AG09309 (cell line): ENCODE measurements at regions not wholly inside any gene's neighbourhood (a gene's known extent, or its start where the extent isn't known, plus 50 kb on each side); places are given as distances from the start of the nearest gene placed in this dataset.

ENCODE experiments used
- DNase-seq: peaks from one replicate; pipeline ENCODE4 v3.0.0-alpha.2; 2010; ENCODE audit warnings: low read depth
- H3K4me3 ChIP-seq: 2 replicates; pipeline ENCODE4 v1.5.1; 2011; ENCODE audit warnings: mild to moderate bottlenecking, low read depth, low read length, moderate library complexity; ENCODE audit not compliant: control insufficient read depth
- CTCF ChIP-seq: IDR thresholded peaks from 2 replicates; pipeline ENCODE4 v1.5.1; 2011; ENCODE audit warnings: mild to moderate bottlenecking, low read depth, low read length, inconsistent platforms; ENCODE audit not compliant: insufficient read depth, control insufficient read depth; ENCODE audit errors: missing control alignments

DNA sequence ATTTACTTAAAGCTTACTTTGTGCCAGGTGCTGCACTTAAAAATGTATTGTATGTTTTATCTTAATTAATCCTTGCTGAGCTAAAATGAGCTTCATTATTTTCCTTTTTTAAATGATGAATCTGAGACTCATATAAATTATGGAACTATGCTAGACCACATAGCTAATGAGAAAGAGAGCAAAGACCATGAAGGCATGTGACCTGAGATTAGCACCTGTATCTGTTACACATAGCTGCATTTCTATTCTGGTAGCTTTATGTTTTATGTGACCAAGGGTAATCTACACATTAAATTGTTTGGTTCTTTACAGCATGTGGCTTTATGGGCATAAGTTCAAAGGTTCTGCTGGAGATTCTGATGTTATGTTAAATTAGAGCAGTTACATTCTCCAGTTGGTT is 839.1 kb upstream of the SORCS1 start:
- TF ChIP-seq CTCF: no peak
- no peak overlapping the region for H3K4me3 ChIP-seq
- DNase-seq: no peak

GRCh38 chr10:108003061-108003460 is 838.6 kb upstream of the SORCS1 start:
- DNase-seq: no peak
- no peak for TF ChIP-seq CTCF

DNA sequence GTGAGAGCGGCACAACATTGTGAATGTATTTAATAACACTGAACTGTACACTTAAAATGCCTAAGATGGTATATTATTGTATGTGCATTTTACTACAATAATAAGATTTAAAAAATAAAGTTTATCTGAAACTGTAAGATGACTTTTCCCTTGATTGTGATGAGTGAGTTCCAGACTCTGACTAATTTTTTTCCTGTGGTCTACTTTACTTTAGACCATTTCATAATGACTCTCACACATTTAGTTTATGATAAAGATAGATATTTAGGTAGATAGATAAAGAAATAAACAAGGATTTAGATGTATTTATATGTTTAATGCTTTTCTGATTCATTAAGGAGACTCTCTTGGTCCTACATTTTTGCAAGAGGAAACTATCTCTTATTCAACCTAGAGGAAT is 835.9 kb upstream of the SORCS1 start:
- no peak for TF ChIP-seq CTCF
- DNase-seq: no peak
- no peak overlapping the region for H3K4me3 ChIP-seq

More at GRCh38 chr10:108003061-108003460, 838.6 kb upstream of the SORCS1 start:
- no peak overlapping the region for H3K4me3 ChIP-seq

- TF ChIP-seq CTCF: no peak
- no peak for DNase-seq
Observed at GRCh38 chr10:107994621-107995270, 830.2 kb upstream of the SORCS1 start.

DNA sequence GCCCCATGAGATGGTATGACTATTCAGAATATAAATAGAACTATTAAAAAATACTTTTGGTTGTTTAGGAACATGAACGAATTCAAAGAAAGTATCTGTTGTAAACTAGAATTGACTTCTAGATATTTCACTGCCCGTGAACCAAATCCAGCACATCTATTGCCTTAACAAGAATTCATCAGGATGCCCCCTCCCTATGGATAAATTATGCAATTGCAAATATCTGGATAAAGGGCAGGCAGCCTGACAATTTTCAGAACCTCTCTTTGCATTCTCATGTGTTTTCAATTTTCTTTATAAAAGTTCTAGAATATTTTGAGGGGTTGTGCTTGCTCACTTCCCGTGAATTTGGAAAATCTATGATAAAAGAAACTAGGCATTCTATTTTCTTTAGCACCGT is 822.1 kb upstream of the SORCS1 start:
- DNase-seq: peak; percentile 1
- no peak overlapping the region for H3K4me3 ChIP-seq
- no peak for TF ChIP-seq CTCF

More at GRCh38 chr10:107994621-107995270, 830.2 kb upstream of the SORCS1 start:
- H3K4me3 ChIP-seq: no peak overlapping the region

GRCh38 chr10:107984581-107984980 is 820.1 kb upstream of the SORCS1 start:
- no peak for TF ChIP-seq CTCF
- H3K4me3 ChIP-seq: no peak overlapping the region
- DNase-seq: no peak
